Neural cell (in vitro differentiated cells): ENCODE measurements at regions not wholly inside any gene's neighbourhood (a gene's known extent, or its start where the extent isn't known, plus 50 kb on each side); places are given as distances from the start of the nearest gene placed in this dataset.
"Not testable (repeated sequence)": the region's sequence is repeated elsewhere in the genome, so short reads cannot be mapped to it uniquely, and the experiment has no call there.

Experiments
- EP300 ChIP-seq: fragments of 450-650 bp; conservative IDR thresholded peaks from 2 replicates; pipeline ENCODE4 v1.6.1; 2014; ENCODE audit warnings: antibody characterized with exemption, mild to moderate bottlenecking, moderate library complexity; ENCODE audit not compliant: poor library complexity, severe bottlenecking
- EZH2 ChIP-seq: fragments of 200-600, 300-800 bp; shearing (Covaris generic), sonication (generic); IDR thresholded peaks from 2 replicates; pipeline ENCODE4 v1.6.1; 2014; ENCODE audit warnings: antibody characterized with exemption, low read length, borderline replicate concordance, mild to moderate bottlenecking; ENCODE audit not compliant: insufficient read depth, poor library complexity, severe bottlenecking
- MXI1 ChIP-seq: fragments of 450-650 bp; conservative IDR thresholded peaks from 2 replicates; pipeline ENCODE4 v1.6.1; 2014; ENCODE audit warnings: antibody characterized with exemption, mild to moderate bottlenecking; ENCODE audit not compliant: poor library complexity, severe bottlenecking
- POLR2AphosphoS5 ChIP-seq: IDR thresholded peaks from 2 replicates; pipeline ENCODE4 v1.6.1; 2012
- TAF1 ChIP-seq: IDR thresholded peaks from 2 replicates; pipeline ENCODE4 v1.6.1; 2012; ENCODE audit warnings: low read depth
- TF ChIP-seq, protein P1 (sequence below): fragments of 450-650 bp; IDR thresholded peaks from 2 replicates; pipeline ENCODE4 v1.5.1; 2014; ENCODE audit warnings: antibody characterized with exemption, mild to moderate bottlenecking, moderate library complexity; ENCODE audit not compliant: poor library complexity, severe bottlenecking
- TF ChIP-seq, protein P2 (sequence below): IDR thresholded peaks from 2 replicates; pipeline ENCODE4 v1.6.1; 2012; ENCODE audit warnings: borderline replicate concordance

DNA sequence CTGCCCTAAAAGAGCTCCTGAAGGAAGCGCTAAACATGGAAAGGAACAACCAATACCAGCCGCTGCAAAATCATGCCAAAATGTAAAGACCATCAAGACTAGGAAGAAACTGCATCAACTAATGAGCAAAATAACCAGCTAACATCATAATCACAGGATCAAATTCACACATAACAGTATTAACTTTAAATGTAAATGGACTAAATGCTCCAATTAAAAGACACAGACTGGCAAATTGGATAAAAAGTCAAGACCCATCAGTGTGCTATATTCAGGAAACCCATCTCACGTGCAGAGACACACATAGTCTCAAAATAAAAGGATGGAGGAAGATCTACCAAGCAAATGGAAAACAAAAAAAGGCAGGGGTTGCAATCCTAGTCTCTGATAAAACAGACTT is 88.8 kb upstream of the CAV2 start:
- TF ChIP-seq, protein P1, sequence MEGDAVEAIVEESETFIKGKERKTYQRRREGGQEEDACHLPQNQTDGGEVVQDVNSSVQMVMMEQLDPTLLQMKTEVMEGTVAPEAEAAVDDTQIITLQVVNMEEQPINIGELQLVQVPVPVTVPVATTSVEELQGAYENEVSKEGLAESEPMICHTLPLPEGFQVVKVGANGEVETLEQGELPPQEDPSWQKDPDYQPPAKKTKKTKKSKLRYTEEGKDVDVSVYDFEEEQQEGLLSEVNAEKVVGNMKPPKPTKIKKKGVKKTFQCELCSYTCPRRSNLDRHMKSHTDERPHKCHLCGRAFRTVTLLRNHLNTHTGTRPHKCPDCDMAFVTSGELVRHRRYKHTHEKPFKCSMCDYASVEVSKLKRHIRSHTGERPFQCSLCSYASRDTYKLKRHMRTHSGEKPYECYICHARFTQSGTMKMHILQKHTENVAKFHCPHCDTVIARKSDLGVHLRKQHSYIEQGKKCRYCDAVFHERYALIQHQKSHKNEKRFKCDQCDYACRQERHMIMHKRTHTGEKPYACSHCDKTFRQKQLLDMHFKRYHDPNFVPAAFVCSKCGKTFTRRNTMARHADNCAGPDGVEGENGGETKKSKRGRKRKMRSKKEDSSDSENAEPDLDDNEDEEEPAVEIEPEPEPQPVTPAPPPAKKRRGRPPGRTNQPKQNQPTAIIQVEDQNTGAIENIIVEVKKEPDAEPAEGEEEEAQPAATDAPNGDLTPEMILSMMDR, result not testable (repeated sequence)
- TF ChIP-seq, protein P2, sequence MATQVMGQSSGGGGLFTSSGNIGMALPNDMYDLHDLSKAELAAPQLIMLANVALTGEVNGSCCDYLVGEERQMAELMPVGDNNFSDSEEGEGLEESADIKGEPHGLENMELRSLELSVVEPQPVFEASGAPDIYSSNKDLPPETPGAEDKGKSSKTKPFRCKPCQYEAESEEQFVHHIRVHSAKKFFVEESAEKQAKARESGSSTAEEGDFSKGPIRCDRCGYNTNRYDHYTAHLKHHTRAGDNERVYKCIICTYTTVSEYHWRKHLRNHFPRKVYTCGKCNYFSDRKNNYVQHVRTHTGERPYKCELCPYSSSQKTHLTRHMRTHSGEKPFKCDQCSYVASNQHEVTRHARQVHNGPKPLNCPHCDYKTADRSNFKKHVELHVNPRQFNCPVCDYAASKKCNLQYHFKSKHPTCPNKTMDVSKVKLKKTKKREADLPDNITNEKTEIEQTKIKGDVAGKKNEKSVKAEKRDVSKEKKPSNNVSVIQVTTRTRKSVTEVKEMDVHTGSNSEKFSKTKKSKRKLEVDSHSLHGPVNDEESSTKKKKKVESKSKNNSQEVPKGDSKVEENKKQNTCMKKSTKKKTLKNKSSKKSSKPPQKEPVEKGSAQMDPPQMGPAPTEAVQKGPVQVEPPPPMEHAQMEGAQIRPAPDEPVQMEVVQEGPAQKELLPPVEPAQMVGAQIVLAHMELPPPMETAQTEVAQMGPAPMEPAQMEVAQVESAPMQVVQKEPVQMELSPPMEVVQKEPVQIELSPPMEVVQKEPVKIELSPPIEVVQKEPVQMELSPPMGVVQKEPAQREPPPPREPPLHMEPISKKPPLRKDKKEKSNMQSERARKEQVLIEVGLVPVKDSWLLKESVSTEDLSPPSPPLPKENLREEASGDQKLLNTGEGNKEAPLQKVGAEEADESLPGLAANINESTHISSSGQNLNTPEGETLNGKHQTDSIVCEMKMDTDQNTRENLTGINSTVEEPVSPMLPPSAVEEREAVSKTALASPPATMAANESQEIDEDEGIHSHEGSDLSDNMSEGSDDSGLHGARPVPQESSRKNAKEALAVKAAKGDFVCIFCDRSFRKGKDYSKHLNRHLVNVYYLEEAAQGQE, result not testable (repeated sequence)
- TF ChIP-seq POLR2AphosphoS5, MXI1, EP300, TAF1, EZH2: not testable (repeated sequence)
